ENCODE measurements at regions not wholly inside any gene's neighbourhood (a gene's known extent, or its start where the extent isn't known, plus 50 kb on each side); places are given as distances from the start of the nearest gene placed in this dataset.
A peak's percentile ranks its signal among the peaks of the same experiment; 100 is the strongest.

- no peak for DNase-seq
Measured at GRCh38 chr1:101290922-101291561, 54.2 kb downstream of the S1PR1 start.

GRCh38 chr1:101291562-101292380 lies 55.0 kb downstream of the S1PR1 start:
- no peak for DNase-seq

DNA sequence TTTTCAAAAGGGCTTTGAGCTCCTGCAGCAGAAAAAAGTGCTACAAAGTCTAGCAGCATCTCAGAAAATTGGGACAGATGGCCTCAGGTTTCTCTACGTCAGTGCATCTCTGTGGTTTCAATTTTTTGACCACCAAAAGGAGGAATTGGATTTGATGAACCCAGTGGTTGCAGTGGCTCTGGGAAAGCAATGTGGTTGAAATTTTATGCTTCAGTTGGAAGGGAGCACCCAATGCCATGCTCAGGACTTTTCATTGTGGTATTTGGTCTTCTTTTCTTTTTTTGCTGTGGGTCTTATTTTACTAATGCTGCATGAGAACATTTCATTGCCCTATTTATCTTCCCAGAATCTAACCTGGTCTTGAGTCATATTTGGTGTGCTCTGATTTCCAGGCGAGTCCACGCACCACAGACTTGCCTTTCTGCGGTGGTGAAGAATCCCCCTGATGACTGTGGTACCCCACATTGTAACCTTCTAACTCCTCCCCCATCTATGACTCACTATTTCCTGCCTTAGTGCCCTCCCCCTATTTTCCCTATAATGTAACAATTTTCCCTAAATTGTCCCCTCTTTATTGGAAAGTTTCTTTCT lies 56.7 kb downstream of the S1PR1 start:
- no peak for DNase-seq

GRCh38 chr1:101295209-101295608 lies 58.4 kb downstream of the S1PR1 start:
- no peak for DNase-seq

- no peak for DNase-seq
Measured at GRCh38 chr1:101298663-101299062, 61.8 kb downstream of the S1PR1 start.

DNA sequence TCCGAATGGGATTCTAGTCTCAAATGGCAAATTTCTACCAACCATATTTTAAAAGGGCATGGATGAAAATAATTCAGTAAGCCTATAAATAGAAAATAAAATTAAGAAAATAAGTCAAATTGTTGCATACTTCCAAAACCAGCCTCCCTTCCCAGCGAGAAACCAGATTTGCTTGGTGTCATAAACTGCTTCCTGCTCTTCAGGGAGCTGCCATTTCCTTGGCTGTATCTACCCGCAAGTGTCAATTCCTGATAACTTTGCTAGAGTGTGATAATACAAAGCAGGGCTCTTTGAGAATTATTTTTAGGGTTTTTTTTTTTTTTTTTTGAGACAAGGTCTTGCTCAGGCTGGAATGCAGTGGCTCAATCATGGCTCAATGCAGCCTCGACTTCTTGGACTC lies 62.3 kb downstream of the S1PR1 start:
- DNase-seq: no peak

GRCh38 chr1:101299710-101300109 lies 62.9 kb downstream of the S1PR1 start:
- DNase-seq: no peak

GRCh38 chr1:101300916-101301315 lies 64.1 kb downstream of the S1PR1 start:
- no peak for DNase-seq

- DNase-seq: no peak
Measured at GRCh38 chr1:101301446-101302057, 64.7 kb downstream of the S1PR1 start.

DNA sequence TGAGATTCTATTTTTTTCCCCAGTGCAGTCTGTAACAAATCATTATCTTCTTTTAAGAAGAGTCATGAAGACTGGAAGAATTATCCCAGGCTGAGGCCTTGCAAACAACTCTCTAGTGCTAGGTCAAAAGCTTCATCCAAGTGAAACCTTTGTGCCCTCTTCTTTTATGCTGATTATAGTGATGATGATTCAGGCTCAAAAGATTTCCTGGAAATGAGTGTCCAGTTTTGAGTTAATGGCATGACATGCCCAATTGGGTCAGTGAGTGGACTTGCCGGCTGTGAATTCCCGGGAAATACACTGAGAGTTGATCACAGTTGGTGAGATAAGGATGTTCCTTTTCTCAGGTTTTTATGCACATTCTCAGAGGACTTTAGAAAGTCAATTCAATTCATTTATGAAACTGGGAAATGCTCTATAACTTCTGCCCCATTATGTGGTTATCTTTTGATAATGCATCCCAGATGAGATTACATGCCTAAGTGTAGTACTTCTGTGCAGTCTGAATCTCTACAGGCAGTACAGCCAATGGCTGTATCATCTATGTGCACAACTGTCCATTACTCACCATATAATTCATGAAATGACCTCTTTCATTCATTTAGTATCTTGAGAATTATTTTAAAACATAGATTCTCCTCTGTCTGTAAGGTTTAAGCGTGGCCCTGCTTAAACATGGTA lies 66.2 kb downstream of the S1PR1 start:
- no peak for DNase-seq

- DNase-seq: no peak
Measured at GRCh38 chr1:101307985-101308689, 71.3 kb downstream of the S1PR1 start.

DNA sequence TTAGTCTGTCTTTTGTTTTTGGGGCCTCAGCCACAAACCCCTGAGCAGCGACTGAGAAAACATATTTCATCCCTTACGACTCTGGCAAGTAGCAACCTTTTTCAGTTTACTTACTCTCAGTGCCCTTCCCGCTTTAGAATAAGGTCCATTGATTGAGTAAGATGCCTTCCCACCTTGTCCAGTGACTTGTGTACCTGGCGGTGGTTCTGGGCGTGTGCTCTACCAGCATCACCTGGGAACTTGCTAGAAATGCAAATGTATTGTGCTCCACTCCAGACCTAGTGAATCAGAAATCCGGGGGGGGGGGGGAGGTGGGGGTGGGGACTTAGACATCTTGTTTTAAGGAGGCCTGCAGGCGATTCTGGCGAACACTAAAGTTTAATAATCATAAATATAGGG lies 72.1 kb downstream of the S1PR1 start:
- peak; percentile 34 for DNase-seq

DNA sequence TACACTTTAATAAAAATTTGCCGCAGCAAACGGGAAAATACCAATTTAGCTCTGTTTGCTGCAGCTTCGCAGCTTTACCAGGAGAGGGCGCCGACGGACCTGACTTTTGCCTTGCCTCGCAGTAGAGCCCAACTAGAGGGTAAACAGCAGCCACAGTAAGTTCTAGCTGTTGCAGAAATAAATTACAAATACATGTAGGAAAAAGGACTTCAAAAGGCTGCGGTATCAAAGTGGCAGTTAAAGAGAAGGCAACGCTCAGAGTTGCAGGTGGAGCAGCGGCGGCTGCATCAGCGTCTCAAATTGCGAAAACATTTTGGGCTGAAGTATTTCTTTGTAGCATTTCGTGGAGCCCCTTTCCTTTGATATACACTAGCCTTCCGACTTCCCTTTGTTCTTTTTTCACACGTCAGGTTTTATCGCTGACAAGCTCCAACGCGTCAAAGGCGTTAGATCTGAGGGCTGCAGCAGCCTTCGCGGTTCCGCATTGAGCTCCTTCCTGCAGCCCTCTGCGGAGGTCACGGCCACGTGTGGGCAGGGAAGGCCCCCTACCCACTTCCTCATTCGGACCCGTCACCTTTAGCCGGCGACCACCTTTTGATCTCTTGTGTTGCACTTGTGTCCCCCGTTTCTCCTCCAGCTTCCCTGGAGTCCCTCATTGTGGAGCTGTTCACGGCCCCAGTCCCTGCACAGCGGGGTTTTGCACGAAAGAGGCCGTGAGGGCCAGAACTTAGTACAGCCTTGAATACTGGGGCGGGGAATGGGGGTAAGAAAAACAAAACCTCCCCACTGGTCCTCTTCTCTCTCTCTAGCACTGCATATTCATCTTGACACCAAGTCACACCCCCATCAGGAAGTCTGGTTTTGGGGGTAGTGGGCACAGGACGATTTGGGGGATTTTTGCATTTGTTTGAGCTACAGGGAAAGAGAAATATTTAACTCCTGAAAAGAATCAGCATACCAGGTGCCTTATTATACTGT lies 72.8 kb downstream of the S1PR1 start:
- peak; percentile 36 for DNase-seq

DNA sequence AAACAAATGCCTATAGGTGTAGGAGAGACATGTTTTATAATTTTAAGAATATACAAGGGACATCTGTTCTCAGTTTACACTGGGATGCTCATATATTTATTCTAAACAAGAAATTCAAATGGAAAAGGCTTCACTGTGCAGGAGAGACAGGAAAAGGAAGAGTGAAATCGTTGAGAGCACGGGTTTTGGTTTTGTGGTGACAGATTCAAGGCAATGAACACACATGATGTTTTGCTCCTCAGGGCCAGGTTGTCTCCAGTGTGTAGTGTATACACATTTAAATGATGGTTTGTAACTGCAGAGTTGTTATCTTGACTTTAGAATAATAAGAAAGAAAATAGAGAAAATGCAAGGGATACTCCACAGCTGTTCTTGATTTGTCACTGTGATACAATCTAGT lies 73.7 kb downstream of the S1PR1 start:
- DNase-seq: no peak

DNA sequence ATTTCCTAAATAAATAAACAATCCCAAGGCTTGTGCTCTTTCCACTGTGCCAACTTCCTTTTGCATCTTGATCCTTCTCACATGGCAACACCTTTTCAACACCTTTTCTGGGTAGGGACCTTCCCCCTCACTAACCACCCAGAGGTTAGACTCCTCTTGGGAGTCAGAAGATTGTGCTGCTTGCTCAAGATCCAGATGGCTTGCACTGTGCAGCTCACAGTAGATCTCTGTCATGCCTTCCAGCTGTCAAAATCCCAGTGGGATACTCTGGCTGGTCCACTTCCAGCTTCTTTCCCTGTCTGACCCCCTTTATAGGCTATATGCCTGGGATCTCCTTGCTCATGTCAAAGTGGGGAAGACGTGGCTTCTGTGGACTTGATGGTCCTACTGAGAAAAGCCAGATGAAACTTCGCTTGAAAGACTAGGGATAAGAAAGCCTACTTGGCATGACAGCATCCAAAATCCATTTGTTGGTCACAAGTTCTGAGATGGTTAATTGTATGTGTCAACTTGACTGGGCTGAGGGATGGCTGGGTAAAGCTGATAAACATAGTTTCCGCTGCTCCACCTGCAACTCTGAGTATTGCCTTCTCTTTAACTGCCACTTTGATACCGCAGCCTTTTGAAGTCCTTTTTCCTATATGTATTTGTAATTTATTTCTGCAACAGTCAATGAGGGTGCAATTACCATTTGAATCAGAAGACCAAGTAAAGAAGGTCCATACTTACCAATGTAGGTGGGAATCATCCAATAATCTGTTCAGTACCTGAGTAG lies 74.5 kb downstream of the S1PR1 start:
- no peak for DNase-seq

DNA sequence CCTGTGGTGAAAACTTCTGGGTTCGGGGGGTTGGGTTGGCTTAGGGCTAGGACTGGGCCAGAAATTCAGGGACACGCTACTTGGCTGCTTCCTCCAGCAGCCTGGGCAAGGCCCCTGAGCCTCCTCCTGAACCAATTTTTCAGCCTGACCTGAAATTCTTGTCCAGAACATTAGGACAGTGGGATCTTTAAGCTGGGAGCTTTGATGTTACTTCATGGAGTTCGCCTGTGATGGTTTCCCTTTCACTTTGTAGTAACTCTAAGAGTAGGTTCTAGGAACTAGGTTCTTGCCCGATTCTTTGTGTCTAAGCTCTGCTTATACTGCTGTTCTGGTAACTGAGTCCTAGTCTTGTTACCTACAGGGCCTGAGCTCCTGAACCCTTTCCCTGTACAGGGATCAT lies 75.3 kb downstream of the S1PR1 start:
- no peak for DNase-seq

DNA sequence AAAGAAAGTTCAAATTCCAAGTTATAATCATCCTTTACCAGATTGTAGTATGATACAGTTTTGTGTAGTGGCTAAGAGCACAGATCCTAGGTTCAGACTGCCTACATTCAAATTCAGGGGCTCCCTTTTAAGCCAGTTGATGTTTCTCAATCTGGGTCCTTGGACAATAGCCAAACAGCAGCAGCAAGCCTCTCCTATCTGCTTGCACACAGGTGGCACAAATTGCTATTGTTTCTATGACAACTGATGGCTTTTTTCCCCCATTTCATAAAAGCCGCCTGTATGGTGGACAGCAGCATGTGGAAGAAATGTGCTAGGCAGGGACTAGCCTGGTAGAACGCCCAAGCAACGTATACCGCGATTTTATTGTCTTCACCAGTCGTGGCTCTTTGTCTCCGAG lies 76.5 kb downstream of the S1PR1 start:
- DNase-seq: no peak

DNA sequence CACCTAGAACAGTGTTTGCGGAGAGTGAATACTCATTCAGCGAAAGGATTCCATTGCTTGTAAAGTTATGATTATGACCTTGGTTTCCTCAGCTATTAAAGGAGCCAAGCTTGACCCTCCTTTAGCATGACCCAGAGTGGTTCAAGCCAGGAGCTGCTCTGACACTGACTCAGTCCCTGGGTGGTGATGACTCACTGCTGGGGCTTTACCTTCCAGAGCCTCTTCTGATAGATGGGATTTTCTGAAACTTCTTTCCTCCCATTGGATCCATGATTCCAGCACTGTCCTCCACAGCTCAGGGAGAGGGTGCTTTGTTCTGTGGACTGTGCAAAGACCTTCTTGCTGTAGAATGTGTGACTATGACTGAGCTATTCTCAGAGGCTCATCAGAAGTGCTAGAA lies 77.4 kb downstream of the S1PR1 start:
- no peak for DNase-seq

GRCh38 chr1:101316256-101316655 lies 79.4 kb downstream of the S1PR1 start:
- DNase-seq: peak; percentile 90

DNA sequence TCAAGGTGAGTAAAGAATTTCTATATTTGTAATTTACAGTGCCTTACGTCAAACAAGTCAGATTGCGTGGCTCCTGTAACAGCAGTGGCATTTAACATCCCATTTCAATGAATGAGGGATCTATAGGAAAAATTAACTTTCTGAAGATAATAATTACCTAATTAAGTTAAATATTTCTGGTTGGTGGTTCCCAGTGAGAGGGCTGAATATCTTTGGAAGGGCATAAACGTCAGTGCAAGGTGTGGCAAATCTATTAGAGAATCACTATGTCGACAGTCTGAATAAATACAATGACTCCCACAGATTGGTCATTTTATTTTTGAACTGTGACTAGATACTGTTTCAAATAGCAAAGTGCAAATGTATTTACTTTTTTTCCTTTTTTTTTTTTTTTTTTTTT lies 80.0 kb downstream of the S1PR1 start:
- peak; percentile 41 for DNase-seq

Measured in COR-L47 (cell line).